ENCODE measurements at regions not wholly inside any gene's neighbourhood (a gene's known extent, or its start where the extent isn't known, plus 50 kb on each side); places are given as distances from the start of the nearest gene placed in this dataset.

GRCh38 chr2:114024326-114024725, 134.4 kb downstream of the ACTR3 start:
- TF ChIP-seq, protein P1, sequence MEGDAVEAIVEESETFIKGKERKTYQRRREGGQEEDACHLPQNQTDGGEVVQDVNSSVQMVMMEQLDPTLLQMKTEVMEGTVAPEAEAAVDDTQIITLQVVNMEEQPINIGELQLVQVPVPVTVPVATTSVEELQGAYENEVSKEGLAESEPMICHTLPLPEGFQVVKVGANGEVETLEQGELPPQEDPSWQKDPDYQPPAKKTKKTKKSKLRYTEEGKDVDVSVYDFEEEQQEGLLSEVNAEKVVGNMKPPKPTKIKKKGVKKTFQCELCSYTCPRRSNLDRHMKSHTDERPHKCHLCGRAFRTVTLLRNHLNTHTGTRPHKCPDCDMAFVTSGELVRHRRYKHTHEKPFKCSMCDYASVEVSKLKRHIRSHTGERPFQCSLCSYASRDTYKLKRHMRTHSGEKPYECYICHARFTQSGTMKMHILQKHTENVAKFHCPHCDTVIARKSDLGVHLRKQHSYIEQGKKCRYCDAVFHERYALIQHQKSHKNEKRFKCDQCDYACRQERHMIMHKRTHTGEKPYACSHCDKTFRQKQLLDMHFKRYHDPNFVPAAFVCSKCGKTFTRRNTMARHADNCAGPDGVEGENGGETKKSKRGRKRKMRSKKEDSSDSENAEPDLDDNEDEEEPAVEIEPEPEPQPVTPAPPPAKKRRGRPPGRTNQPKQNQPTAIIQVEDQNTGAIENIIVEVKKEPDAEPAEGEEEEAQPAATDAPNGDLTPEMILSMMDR (conservative IDR thresholded peaks at IDR 0.05; ENCODE audit: low read length) = no peak
- no peak for TF ChIP-seq EZH2phosphoT487 (IDR thresholded peaks at IDR 0.05; ENCODE audit: borderline replicate concordance, low read depth, low read length)

Data from OCI-LY7 (cell line).